ENCODE measurements at regions not wholly inside any gene's neighbourhood (a gene's known extent, or its start where the extent isn't known, plus 50 kb on each side); places are given as distances from the start of the nearest gene placed in this dataset.

GRCh38 chr2:239706367-239706766 lies 305.5 kb upstream of the HDAC4 start:
- Mint-ChIP-seq H3K27ac (no peak overlapping the region), H3K9me3 (peaks cover 41% of the 10 kb centered on the region), H3K27me3 (ENCODE audit: insufficient read depth) (no peaks in the 10 kb centered on the region), H3K4me1 (ENCODE audit: low read depth) (no peaks in the 10 kb centered on the region), H3K36me3 (ENCODE audit: low read depth) (peaks cover 6% of the 10 kb centered on the region; the same call in 1 of the 2 replicates), H3K4me3 (no peak overlapping the region)
- TF ChIP-seq, protein P1, sequence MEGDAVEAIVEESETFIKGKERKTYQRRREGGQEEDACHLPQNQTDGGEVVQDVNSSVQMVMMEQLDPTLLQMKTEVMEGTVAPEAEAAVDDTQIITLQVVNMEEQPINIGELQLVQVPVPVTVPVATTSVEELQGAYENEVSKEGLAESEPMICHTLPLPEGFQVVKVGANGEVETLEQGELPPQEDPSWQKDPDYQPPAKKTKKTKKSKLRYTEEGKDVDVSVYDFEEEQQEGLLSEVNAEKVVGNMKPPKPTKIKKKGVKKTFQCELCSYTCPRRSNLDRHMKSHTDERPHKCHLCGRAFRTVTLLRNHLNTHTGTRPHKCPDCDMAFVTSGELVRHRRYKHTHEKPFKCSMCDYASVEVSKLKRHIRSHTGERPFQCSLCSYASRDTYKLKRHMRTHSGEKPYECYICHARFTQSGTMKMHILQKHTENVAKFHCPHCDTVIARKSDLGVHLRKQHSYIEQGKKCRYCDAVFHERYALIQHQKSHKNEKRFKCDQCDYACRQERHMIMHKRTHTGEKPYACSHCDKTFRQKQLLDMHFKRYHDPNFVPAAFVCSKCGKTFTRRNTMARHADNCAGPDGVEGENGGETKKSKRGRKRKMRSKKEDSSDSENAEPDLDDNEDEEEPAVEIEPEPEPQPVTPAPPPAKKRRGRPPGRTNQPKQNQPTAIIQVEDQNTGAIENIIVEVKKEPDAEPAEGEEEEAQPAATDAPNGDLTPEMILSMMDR (IDR thresholded peaks at IDR 0.05): no peak
- no peak for DNase-seq

DNA sequence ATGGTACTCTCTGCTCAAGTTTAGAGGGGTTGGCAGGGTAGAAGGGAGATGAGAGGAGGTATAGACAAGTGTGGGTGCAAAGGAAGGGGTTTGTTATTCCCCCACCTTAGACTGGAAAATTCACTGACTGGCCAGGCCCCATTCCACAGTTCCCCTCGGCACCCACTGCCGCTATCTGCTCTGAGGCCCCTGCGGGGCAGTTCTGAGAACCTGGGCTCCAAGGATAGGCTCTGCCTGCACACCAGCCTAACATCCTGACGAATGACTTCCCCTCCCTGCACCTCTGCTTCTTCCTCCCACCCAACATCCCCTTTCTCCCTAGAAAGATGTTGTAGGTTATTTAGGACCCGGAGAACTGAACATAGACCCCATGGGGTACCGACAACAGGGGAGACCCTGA lies 303.9 kb upstream of the HDAC4 start:
- Mint-ChIP-seq H3K4me1 (ENCODE audit: low read depth) (no peaks in the 10 kb centered on the region), H3K27me3 (ENCODE audit: insufficient read depth) (no peaks in the 10 kb centered on the region), H3K9me3 (peaks cover 34% of the 10 kb centered on the region), H3K4me3 (no peak overlapping the region), H3K27ac (no peak overlapping the region), H3K36me3 (ENCODE audit: low read depth) (no peaks in the 10 kb centered on the region)
- DNase-seq: no peak
- TF ChIP-seq, protein P1 (IDR thresholded peaks at IDR 0.05): no peak

DNA sequence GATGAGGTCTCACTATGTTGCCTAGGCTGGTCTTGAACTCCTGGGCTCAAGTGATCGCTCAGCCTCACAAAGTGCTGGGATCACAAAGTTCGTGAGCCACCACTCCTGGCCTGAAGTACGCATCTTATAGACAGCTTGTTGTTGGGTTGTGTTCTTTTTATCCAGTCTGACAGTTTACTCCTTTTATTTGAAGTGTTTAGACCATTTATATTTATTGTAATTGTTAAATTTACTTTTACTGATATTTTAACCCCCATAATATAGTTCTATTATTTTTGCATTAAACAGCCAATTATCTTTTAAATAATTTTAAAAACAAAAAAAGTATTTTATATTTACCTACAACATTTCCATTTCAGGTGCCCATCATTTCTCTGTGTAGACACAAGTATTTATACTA lies 303.0 kb upstream of the HDAC4 start:
- H3K27me3 Mint-ChIP-seq (ENCODE audit: insufficient read depth): no peaks in the 10 kb centered on the region
- no peak overlapping the region for H3K27ac Mint-ChIP-seq
- DNase-seq: no peak
- no peak overlapping the region for H3K4me3 Mint-ChIP-seq
- TF ChIP-seq, protein P1 (IDR thresholded peaks at IDR 0.05): no peak
- H3K9me3 Mint-ChIP-seq: peaks cover 34% of the 10 kb centered on the region
- H3K36me3 Mint-ChIP-seq (ENCODE audit: low read depth): no peaks in the 10 kb centered on the region
- H3K4me1 Mint-ChIP-seq (ENCODE audit: low read depth): no peaks in the 10 kb centered on the region

- DNase-seq: no peak
- H3K9me3 Mint-ChIP-seq: peaks cover 41% of the 10 kb centered on the region
- H3K4me1 Mint-ChIP-seq (ENCODE audit: low read depth): no peaks in the 10 kb centered on the region
- TF ChIP-seq, protein P1 (IDR thresholded peaks at IDR 0.05): no peak
- peaks cover 2% of the 10 kb centered on the region; the same call in 1 of the 2 replicates for H3K27me3 Mint-ChIP-seq (ENCODE audit: insufficient read depth)
- H3K4me3 Mint-ChIP-seq: no peak overlapping the region
- H3K27ac Mint-ChIP-seq: no peak overlapping the region
- H3K36me3 Mint-ChIP-seq (ENCODE audit: low read depth): no peaks in the 10 kb centered on the region
Measured at GRCh38 chr2:239700686-239701345, 300.0 kb upstream of the HDAC4 start.

- DNase-seq: no peak
- Mint-ChIP-seq H3K4me3 (no peak overlapping the region), H3K27me3 (ENCODE audit: insufficient read depth) (peaks cover 3% of the 10 kb centered on the region; the same call in 1 of the 2 replicates), H3K36me3 (ENCODE audit: low read depth) (peaks cover 5% of the 10 kb centered on the region; the same call in 1 of the 2 replicates), H3K9me3 (peaks cover 26% of the 10 kb centered on the region), H3K4me1 (ENCODE audit: low read depth) (no peaks in the 10 kb centered on the region), H3K27ac (no peak overlapping the region)
- TF ChIP-seq, protein P1 (IDR thresholded peaks at IDR 0.05): no peak
Measured at GRCh38 chr2:239697399-239698164, 296.8 kb upstream of the HDAC4 start.

All from HFFc6 (cell line).